ENCODE measurements at regions not wholly inside any gene's neighbourhood (a gene's known extent, or its start where the extent isn't known, plus 50 kb on each side); places are given as distances from the start of the nearest gene placed in this dataset.

GRCh38 chr5:129392681-129393080, 67.4 kb upstream of the ADAMTS19 start:
- DNase-seq (ENCODE audit: low spot score) (no peak), FAIRE-seq (no peak), ATAC-seq (no peak)
- no peak overlapping the region for H3K4me2 ChIP-seq (ENCODE audit: low read depth, low read length)
- 11% methylated on average over 6 of the region's 6 CpGs for WGBS (ENCODE audit: low lambda C conversion rate)
- H2AFZ ChIP-seq (ENCODE audit: low read length): no peak overlapping the region
- H3K4me1 ChIP-seq (ENCODE audit: insufficient read depth, low read length): no peaks in the 10 kb centered on the region
- TF ChIP-seq POLR2A (IDR thresholded peaks at IDR 0.05; ENCODE audit: insufficient read depth in 1 of 2, low read depth in 2 of 2, low read length in 2 of 2) (no peak), E2F1 (CRISPR knock-in tag; IDR thresholded peaks at IDR 0.05) (no peak), ZNF619 (CRISPR knock-in tag; IDR thresholded peaks at IDR 0.05) (no peak)
- no peak overlapping the region for H3K27ac ChIP-seq (ENCODE audit: extremely low read length, insufficient read depth, low read length)
- no peaks in the 10 kb centered on the region for H3K27me3 ChIP-seq (ENCODE audit: control insufficient read depth in 1 of 2, insufficient read depth in 2 of 2, low read length in 2 of 2)
- no peak overlapping the region for H3K9ac ChIP-seq (ENCODE audit: insufficient read depth, low read depth, low read length)
- H3K4me3 ChIP-seq (replicated peaks in 1 of 3; ENCODE audit: insufficient read depth in 1 of 3, low read depth in 2 of 3, low read length in 3 of 3): no peak overlapping the region
- no peaks in the 10 kb centered on the region for H4K20me1 ChIP-seq (ENCODE audit: insufficient read depth, low read length)
- ChIA-PET CTCF (ENCODE audit: low intra/inter-chr PET ratio, low total read pairs) (no interaction called here), POLR2A (no interaction called here)
- intact Hi-C loops (cut with micrococcal nuclease; ENCODE audit: unreplicated experiment) (no loop called here), in situ Hi-C loops (cut with HindIII; ENCODE audit: extremely low pct_ligation_motif_present, low pct_unique_long_range_greater_than_20kb) (no loop called here)
- no peaks in the 10 kb centered on the region for H3K36me3 ChIP-seq (replicated peaks in 1 of 2; ENCODE audit: control insufficient read depth in 1 of 2, insufficient read depth in 2 of 2, low read length in 2 of 2)
- no peaks in the 10 kb centered on the region for H3K9me3 ChIP-seq (ENCODE audit: low read length)
- BruUV-seq (replicated peaks): no TSS peak
- H3K79me2 ChIP-seq (ENCODE audit: insufficient read depth, low read length): no peaks in the 10 kb centered on the region

GRCh38 chr5:129395247-129395646, 64.9 kb upstream of the ADAMTS19 start:
- ChIA-PET CTCF (ENCODE audit: low intra/inter-chr PET ratio, low total read pairs) (no interaction called here), POLR2A (no interaction called here)
- H3K9ac ChIP-seq (ENCODE audit: insufficient read depth, low read depth, low read length): no peak overlapping the region
- H3K4me1 ChIP-seq (ENCODE audit: insufficient read depth, low read length): no peaks in the 10 kb centered on the region
- BruUV-seq (replicated peaks): no TSS peak
- no peak overlapping the region for H2AFZ ChIP-seq (ENCODE audit: low read length)
- no peaks in the 10 kb centered on the region for H3K9me3 ChIP-seq (ENCODE audit: low read length)
- ATAC-seq (no peak), FAIRE-seq (no peak), DNase-seq (ENCODE audit: low spot score) (no peak)
- intact Hi-C loops (cut with micrococcal nuclease; ENCODE audit: unreplicated experiment) (no loop called here), in situ Hi-C loops (cut with HindIII; ENCODE audit: extremely low pct_ligation_motif_present, low pct_unique_long_range_greater_than_20kb) (no loop called here)
- WGBS (ENCODE audit: low lambda C conversion rate): 57% methylated on average over 5 of the region's 5 CpGs
- no peak overlapping the region for H3K4me3 ChIP-seq (replicated peaks in 1 of 3; ENCODE audit: insufficient read depth in 1 of 3, low read depth in 2 of 3, low read length in 3 of 3)
- H4K20me1 ChIP-seq (ENCODE audit: insufficient read depth, low read length): no peaks in the 10 kb centered on the region
- no peak overlapping the region for H3K4me2 ChIP-seq (ENCODE audit: low read depth, low read length)
- no peaks in the 10 kb centered on the region for H3K79me2 ChIP-seq (ENCODE audit: insufficient read depth, low read length)
- no peaks in the 10 kb centered on the region for H3K27me3 ChIP-seq (ENCODE audit: control insufficient read depth in 1 of 2, insufficient read depth in 2 of 2, low read length in 2 of 2)
- H3K36me3 ChIP-seq (replicated peaks in 1 of 2; ENCODE audit: control insufficient read depth in 1 of 2, insufficient read depth in 2 of 2, low read length in 2 of 2): no peaks in the 10 kb centered on the region
- no peak overlapping the region for H3K27ac ChIP-seq (ENCODE audit: extremely low read length, insufficient read depth, low read length)
- TF ChIP-seq SPEN (CRISPR knock-in tag; IDR thresholded peaks at IDR 0.05; ENCODE audit: low read depth) (no peak), RBM39 (IDR thresholded peaks at IDR 0.05; ENCODE audit: low read depth, low read length, poor library complexity, severe bottlenecking) (no peak), TOPORS (CRISPR knock-in tag; IDR thresholded peaks at IDR 0.05) (no peak), MAX (IDR thresholded peaks at IDR 0.05) (no peak), SETDB1 (CRISPR knock-in tag; IDR thresholded peaks at IDR 0.05; ENCODE audit: borderline replicate concordance) (no peak), ZNF556 (CRISPR knock-in tag; IDR thresholded peaks at IDR 0.05; ENCODE audit: borderline replicate concordance) (no peak), SKI (IDR thresholded peaks at IDR 0.05; ENCODE audit: partially characterized antibody) (no peak), ZFP37 (CRISPR knock-in tag; IDR thresholded peaks at IDR 0.05; ENCODE audit: borderline replicate concordance) (no peak)

Measured in HepG2 (cell line).